ENCODE measurements at regions not wholly inside any gene's neighbourhood (a gene's known extent, or its start where the extent isn't known, plus 50 kb on each side); places are given as distances from the start of the nearest gene placed in this dataset.

DNA sequence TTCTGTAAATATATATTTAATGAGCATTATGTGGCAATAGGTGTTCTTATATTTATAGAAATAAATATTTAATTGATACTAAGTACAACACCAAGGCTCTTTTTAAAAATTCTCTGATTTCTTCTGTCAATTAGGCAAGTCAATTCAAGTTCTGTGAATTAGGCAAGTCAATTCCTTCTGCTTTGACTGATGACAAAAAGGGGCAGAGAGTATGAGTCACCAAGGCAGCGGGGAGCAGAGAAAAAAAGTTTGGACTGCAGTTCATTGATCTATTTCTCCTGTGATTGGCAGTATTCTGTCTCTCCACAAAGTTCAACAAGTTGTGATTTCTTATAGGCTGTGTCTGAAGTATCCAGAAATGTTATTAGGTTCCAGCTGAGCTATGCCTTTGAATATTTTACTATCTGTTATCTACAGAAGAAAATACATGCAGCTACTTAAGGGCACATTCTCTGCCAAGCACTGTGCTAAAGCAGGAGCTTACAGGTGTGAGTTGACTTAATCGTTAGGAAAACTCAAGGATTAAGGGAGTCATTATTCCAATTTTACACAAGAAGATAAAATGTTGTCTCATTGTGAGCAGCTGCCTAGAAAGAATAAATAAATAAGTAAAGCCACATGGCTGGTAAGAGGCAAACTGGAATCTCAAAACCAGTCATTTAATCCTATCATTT is 206.4 kb upstream of the ALG10B start:
- ATAC-seq (no peak), DNase-seq (ENCODE audit: low spot score) (no peak)
- Mint-ChIP-seq H3K9me3 (peaks cover 71% of the 10 kb centered on the region), H3K27me3 (ENCODE audit: low read depth) (peaks cover 12% of the 10 kb centered on the region), H3K4me3 (no peak overlapping the region), H3K27ac (no peak overlapping the region), H3K36me3 (peaks cover 76% of the 10 kb centered on the region), H3K4me1 (no peaks in the 10 kb centered on the region)
- POLR2A ChIA-PET, result no interaction called here
- CTCF ChIA-PET, result no interaction called here
- no peak for TF ChIP-seq SMAD3 (CRISPR knock-in tag; IDR thresholded peaks at IDR 0.05; ENCODE audit: borderline replicate concordance)
- no peak for TF ChIP-seq JAZF1 (CRISPR knock-in tag; IDR thresholded peaks at IDR 0.05)
- TF ChIP-seq, protein P1, sequence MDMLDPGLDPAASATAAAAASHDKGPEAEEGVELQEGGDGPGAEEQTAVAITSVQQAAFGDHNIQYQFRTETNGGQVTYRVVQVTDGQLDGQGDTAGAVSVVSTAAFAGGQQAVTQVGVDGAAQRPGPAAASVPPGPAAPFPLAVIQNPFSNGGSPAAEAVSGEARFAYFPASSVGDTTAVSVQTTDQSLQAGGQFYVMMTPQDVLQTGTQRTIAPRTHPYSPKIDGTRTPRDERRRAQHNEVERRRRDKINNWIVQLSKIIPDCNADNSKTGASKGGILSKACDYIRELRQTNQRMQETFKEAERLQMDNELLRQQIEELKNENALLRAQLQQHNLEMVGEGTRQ (CRISPR knock-in tag; IDR thresholded peaks at IDR 0.05), result no peak
- TF ChIP-seq HMGA2 (CRISPR knock-in tag; IDR thresholded peaks at IDR 0.05), result no peak
- TF ChIP-seq, protein P2, sequence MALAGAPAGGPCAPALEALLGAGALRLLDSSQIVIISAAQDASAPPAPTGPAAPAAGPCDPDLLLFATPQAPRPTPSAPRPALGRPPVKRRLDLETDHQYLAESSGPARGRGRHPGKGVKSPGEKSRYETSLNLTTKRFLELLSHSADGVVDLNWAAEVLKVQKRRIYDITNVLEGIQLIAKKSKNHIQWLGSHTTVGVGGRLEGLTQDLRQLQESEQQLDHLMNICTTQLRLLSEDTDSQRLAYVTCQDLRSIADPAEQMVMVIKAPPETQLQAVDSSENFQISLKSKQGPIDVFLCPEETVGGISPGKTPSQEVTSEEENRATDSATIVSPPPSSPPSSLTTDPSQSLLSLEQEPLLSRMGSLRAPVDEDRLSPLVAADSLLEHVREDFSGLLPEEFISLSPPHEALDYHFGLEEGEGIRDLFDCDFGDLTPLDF (CRISPR knock-in tag; IDR thresholded peaks at IDR 0.05), result no peak
- no peak for TF ChIP-seq NFYB (CRISPR knock-in tag; conservative IDR thresholded peaks at IDR 0.05; ENCODE audit: low read depth)
- TF ChIP-seq RELA (CRISPR knock-in tag; IDR thresholded peaks at IDR 0.05; ENCODE audit: borderline replicate concordance), result no peak
- TF ChIP-seq NFATC4 (CRISPR knock-in tag; IDR thresholded peaks at IDR 0.05), result no peak
- TF ChIP-seq ZNF317 (CRISPR knock-in tag; IDR thresholded peaks at IDR 0.05; ENCODE audit: borderline replicate concordance, low read depth), result no peak
- TF ChIP-seq JUN (CRISPR knock-in tag; IDR thresholded peaks at IDR 0.05), result no peak

DNA sequence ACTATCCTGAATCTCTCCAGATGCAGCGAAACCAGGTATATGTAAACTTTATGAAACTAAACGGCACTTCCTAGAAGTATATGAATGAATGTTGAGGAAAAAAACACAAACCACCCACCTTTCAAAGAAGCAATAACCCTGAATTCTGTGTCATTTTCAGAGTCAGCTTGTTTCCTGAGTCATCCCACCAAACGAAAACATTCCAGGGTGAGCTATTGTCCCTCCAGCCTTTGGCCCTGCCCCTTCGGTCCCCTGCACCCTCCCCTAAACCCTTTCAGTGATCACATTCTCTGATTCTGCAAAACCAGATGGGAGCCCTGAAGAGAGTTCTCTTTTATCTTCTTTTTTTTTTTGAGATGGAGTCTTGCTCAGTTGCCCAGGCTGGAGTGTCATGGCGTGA is 202.6 kb upstream of the ALG10B start:
- Mint-ChIP-seq H3K27ac (no peak overlapping the region), H3K4me1 (no peaks in the 10 kb centered on the region), H3K9me3 (peaks cover 74% of the 10 kb centered on the region), H3K36me3 (peaks cover 78% of the 10 kb centered on the region), H3K27me3 (ENCODE audit: low read depth) (peaks cover 26% of the 10 kb centered on the region), H3K4me3 (no peak overlapping the region)
- TF ChIP-seq, protein P3, sequence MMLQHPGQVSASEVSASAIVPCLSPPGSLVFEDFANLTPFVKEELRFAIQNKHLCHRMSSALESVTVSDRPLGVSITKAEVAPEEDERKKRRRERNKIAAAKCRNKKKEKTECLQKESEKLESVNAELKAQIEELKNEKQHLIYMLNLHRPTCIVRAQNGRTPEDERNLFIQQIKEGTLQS (CRISPR knock-in tag; conservative IDR thresholded peaks at IDR 0.05), result no peak
- TF ChIP-seq, protein P4, sequence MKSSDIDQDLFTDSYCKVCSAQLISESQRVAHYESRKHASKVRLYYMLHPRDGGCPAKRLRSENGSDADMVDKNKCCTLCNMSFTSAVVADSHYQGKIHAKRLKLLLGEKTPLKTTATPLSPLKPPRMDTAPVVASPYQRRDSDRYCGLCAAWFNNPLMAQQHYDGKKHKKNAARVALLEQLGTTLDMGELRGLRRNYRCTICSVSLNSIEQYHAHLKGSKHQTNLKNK (CRISPR knock-in tag; IDR thresholded peaks at IDR 0.05), result no peak
- TF ChIP-seq FOXP1 (CRISPR knock-in tag; IDR thresholded peaks at IDR 0.05; ENCODE audit: borderline replicate concordance), result no peak
- TF ChIP-seq GRHL2 (CRISPR knock-in tag; IDR thresholded peaks at IDR 0.05; ENCODE audit: insufficient replicate concordance, severe bottlenecking), result no peak
- TF ChIP-seq SMAD4 (CRISPR knock-in tag; IDR thresholded peaks at IDR 0.05), result no peak
- TF ChIP-seq, protein P5, sequence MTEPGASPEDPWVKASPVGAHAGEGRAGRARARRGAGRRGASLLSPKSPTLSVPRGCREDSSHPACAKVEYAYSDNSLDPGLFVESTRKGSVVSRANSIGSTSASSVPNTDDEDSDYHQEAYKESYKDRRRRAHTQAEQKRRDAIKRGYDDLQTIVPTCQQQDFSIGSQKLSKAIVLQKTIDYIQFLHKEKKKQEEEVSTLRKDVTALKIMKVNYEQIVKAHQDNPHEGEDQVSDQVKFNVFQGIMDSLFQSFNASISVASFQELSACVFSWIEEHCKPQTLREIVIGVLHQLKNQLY (CRISPR knock-in tag; IDR thresholded peaks at IDR 0.05), result no peak
- no peak for TF ChIP-seq NR3C1 (CRISPR knock-in tag; conservative IDR thresholded peaks at IDR 0.05; ENCODE audit: low read depth)
- TF ChIP-seq, protein P6, sequence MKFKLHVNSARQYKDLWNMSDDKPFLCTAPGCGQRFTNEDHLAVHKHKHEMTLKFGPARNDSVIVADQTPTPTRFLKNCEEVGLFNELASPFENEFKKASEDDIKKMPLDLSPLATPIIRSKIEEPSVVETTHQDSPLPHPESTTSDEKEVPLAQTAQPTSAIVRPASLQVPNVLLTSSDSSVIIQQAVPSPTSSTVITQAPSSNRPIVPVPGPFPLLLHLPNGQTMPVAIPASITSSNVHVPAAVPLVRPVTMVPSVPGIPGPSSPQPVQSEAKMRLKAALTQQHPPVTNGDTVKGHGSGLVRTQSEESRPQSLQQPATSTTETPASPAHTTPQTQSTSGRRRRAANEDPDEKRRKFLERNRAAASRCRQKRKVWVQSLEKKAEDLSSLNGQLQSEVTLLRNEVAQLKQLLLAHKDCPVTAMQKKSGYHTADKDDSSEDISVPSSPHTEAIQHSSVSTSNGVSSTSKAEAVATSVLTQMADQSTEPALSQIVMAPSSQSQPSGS (CRISPR knock-in tag; IDR thresholded peaks at IDR 0.05; ENCODE audit: borderline replicate concordance, low read depth), result no peak
- TF ChIP-seq, protein P7, sequence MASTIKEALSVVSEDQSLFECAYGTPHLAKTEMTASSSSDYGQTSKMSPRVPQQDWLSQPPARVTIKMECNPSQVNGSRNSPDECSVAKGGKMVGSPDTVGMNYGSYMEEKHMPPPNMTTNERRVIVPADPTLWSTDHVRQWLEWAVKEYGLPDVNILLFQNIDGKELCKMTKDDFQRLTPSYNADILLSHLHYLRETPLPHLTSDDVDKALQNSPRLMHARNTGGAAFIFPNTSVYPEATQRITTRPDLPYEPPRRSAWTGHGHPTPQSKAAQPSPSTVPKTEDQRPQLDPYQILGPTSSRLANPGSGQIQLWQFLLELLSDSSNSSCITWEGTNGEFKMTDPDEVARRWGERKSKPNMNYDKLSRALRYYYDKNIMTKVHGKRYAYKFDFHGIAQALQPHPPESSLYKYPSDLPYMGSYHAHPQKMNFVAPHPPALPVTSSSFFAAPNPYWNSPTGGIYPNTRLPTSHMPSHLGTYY (CRISPR knock-in tag; IDR thresholded peaks at IDR 0.05), result no peak
- TF ChIP-seq, protein P8, sequence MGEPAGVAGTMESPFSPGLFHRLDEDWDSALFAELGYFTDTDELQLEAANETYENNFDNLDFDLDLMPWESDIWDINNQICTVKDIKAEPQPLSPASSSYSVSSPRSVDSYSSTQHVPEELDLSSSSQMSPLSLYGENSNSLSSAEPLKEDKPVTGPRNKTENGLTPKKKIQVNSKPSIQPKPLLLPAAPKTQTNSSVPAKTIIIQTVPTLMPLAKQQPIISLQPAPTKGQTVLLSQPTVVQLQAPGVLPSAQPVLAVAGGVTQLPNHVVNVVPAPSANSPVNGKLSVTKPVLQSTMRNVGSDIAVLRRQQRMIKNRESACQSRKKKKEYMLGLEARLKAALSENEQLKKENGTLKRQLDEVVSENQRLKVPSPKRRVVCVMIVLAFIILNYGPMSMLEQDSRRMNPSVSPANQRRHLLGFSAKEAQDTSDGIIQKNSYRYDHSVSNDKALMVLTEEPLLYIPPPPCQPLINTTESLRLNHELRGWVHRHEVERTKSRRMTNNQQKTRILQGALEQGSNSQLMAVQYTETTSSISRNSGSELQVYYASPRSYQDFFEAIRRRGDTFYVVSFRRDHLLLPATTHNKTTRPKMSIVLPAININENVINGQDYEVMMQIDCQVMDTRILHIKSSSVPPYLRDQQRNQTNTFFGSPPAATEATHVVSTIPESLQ (CRISPR knock-in tag; IDR thresholded peaks at IDR 0.05), result no peak
- ChIA-PET POLR2A (no interaction called here), CTCF (no interaction called here)
- ATAC-seq, result no peak
- DNase-seq (ENCODE audit: low spot score), result no peak

Measured in WTC11 (cell line).